HCT116 (cell line): ENCODE measurements at regions not wholly inside any gene's neighbourhood (a gene's known extent, or its start where the extent isn't known, plus 50 kb on each side); places are given as distances from the start of the nearest gene placed in this dataset.
A peak's percentile ranks its signal among the peaks of the same experiment; 100 is the strongest.

Experiments
- ATAC-seq: fragments of 200-7000 bp; cut with Tn5 transposase; 2 replicates; pipeline ENCODE4 v1.9.1; 2020; ENCODE audit warnings: mild to moderate bottlenecking, moderate library complexity
- BruUV-seq: library from RNA; stranded (reverse); fragments of 400-500 nt; replicated peaks from 2 replicates; lab custom pipeline; 2021; lab: Mats Ljungman, UMichigan
- CTCF ChIA-PET: fragments of 300-600 bp; sonication (Branson Sonifier 250); formaldehyde crosslinking; loops from one replicate; lab custom pipeline; 2021; ENCODE audit warnings: antibody characterized with exemption; lab: Charles Lee
- POLR2A ChIA-PET: fragments of 300-600, 350-600 bp; sonication (Branson Sonifier 250); formaldehyde crosslinking; loops from one replicate; lab custom pipeline; 2021; ENCODE audit warnings: antibody characterized with exemption; lab: Charles Lee
- RAD21 ChIA-PET, 2 experiments: fragments of 300-600 bp; sonication (Branson Sonifier 250); formaldehyde crosslinking; loops; one replicate each; lab custom pipeline; 2023; ENCODE audit warnings: low total read pairs in 2 of 2; ENCODE audit not compliant: uncharacterized antibody in 2 of 2, unreplicated experiment in 2 of 2, low non-redundant PET in 1 of 2; lab: Charles Lee
- DNase-seq: peaks from one replicate; pipeline ENCODE4 v3.0.0-alpha.2; 2010; ENCODE audit warnings: low read depth, low spot score
- H2AFZ ChIP-seq: fragments of 200-600 bp; shearing (Covaris generic), sonication (generic); 2 replicates; pipeline ENCODE4 v1.6.1; 2017; ENCODE audit warnings: low read depth, mixed run types, mixed read lengths, antibody characterized with exemption, low read length; ENCODE audit not compliant: poor library complexity, severe bottlenecking
- H3K27ac ChIP-seq: 2 replicates; pipeline ENCODE4 v1.5.1; 2012; ENCODE audit warnings: low read depth, low read length
- H3K27me3 ChIP-seq: fragments of 200-600 bp; sonication (generic); 2 replicates; pipeline ENCODE4 v1.6.1; 2016; ENCODE audit warnings: mixed run types, low read length, mixed read lengths; ENCODE audit not compliant: insufficient read depth
- H3K36me3 ChIP-seq, 2 experiments: fragments of 200-500 bp in 1 of 2; fragments of 200-600 bp in 1 of 2; sonication (Bioruptor generic) in 1 of 2; sonication (generic) in 1 of 2; 2 replicates each; pipeline versions ENCODE4 v1.5.1 to v1.6.1; 2014 to 2016; ENCODE audit warnings: low read length in 2 of 2, inconsistent platforms in 1 of 2, mixed read lengths in 1 of 2, mixed run types in 1 of 2; ENCODE audit not compliant: insufficient read depth in 2 of 2, control insufficient read depth in 1 of 2
- H3K4me1 ChIP-seq, 2 experiments: fragments of 200-600 bp in 1 of 2; sonication (generic) in 1 of 2; 2 replicates each; pipeline versions ENCODE4 v1.5.1 to v1.6.1; 2012 to 2017; ENCODE audit warnings: low read length in 2 of 2, inconsistent platforms in 1 of 2, mild to moderate bottlenecking in 1 of 2, mixed read lengths in 1 of 2, mixed run types in 1 of 2, moderate library complexity in 1 of 2; ENCODE audit not compliant: insufficient read depth in 2 of 2, control insufficient read depth in 1 of 2
- H3K4me2 ChIP-seq: fragments of 200-600 bp; sonication (generic); 2 replicates; pipeline ENCODE4 v1.6.1; 2017; ENCODE audit warnings: mixed run types, low read length, mixed read lengths
- H3K4me3 ChIP-seq, 2 experiments: fragments of 200-600 bp in 1 of 2; sonication (generic) in 1 of 2; replicated peaks in 1 of 2; 2 replicates each; pipeline ENCODE4 v1.5.1; 2011 to 2016; ENCODE audit warnings: low read length in 2 of 2, control low read depth in 1 of 2, low read depth in 1 of 2, mild to moderate bottlenecking in 1 of 2, mixed read lengths in 1 of 2, mixed run types in 1 of 2
- H3K79me2 ChIP-seq: fragments of 200-600 bp; sonication (generic); 2 replicates; pipeline ENCODE4 v1.6.1; 2017; ENCODE audit warnings: mild to moderate bottlenecking, mixed run types, low read length, moderate library complexity, mixed read lengths; ENCODE audit not compliant: insufficient read depth
- H3K9ac ChIP-seq: fragments of 200-600 bp; sonication (generic); 2 replicates; pipeline ENCODE4 v1.6.1; 2016; ENCODE audit warnings: low read length, mixed read lengths
- H3K9me2 ChIP-seq: fragments of 200-600 bp; sonication (generic), shearing (Covaris generic); 2 replicates; pipeline ENCODE4 v1.6.1; 2017; ENCODE audit warnings: mixed run types, mild to moderate bottlenecking, moderate library complexity; ENCODE audit not compliant: insufficient read depth
- H3K9me3 ChIP-seq, 2 experiments: fragments of 200-500 bp in 1 of 2; fragments of 200-600 bp in 1 of 2; sonication (Bioruptor generic) in 1 of 2; sonication (generic) in 1 of 2; 2 replicates each; pipeline ENCODE4 v1.6.1; 2014 to 2017; ENCODE audit warnings: low read length in 2 of 2, mixed read lengths in 2 of 2, inconsistent platforms in 1 of 2, low read depth in 1 of 2, mild to moderate bottlenecking in 1 of 2, mixed run types in 1 of 2, moderate library complexity in 1 of 2; ENCODE audit not compliant: control insufficient read depth in 1 of 2, insufficient read depth in 1 of 2
- H4K20me1 ChIP-seq: fragments of 200-600 bp; sonication (generic), shearing (Covaris generic); 2 replicates; pipeline ENCODE4 v1.6.1; 2017; ENCODE audit warnings: mixed run types, mild to moderate bottlenecking, moderate library complexity; ENCODE audit not compliant: insufficient read depth
- ATF3 ChIP-seq: IDR thresholded peaks from 2 replicates; pipeline ENCODE4 v1.6.1; 2012
- CBX3 ChIP-seq: IDR thresholded peaks from 2 replicates; pipeline ENCODE4 v1.6.1; 2012; ENCODE audit warnings: low read depth
- CEBPB ChIP-seq: IDR thresholded peaks from 2 replicates; pipeline ENCODE4 v1.6.1; 2012; ENCODE audit warnings: low read depth
- FOSL1 ChIP-seq: IDR thresholded peaks from 2 replicates; pipeline ENCODE4 v1.6.1; 2012; ENCODE audit warnings: low read depth
- JUND ChIP-seq: IDR thresholded peaks from 2 replicates; pipeline ENCODE4 v1.6.1; 2012
- POLR2A ChIP-seq: IDR thresholded peaks from 2 replicates; pipeline ENCODE4 v1.7.0; 2011; ENCODE audit warnings: borderline replicate concordance; ENCODE audit not compliant: insufficient read depth, insufficient read length; ENCODE audit errors: extremely low read depth
- RAD21 ChIP-seq: IDR thresholded peaks from 2 replicates; pipeline ENCODE4 v1.6.1; 2012; ENCODE audit warnings: low read depth, mild to moderate bottlenecking
- SRF ChIP-seq: IDR thresholded peaks from 2 replicates; pipeline ENCODE4 v1.6.1; 2012; ENCODE audit warnings: low read depth
- TCF7L2 ChIP-seq: IDR thresholded peaks from 2 replicates; pipeline ENCODE4 v1.7.0; 2011; ENCODE audit warnings: borderline replicate concordance, inconsistent platforms; ENCODE audit not compliant: insufficient read depth, insufficient read length; ENCODE audit errors: extremely low read depth
- ZNF274 ChIP-seq: fragments of 200-500 bp; sonication (Bioruptor generic); IDR thresholded peaks from 2 replicates; pipeline ENCODE4 v1.6.1; 2014; ENCODE audit warnings: mild to moderate bottlenecking, low read depth, low read length, inconsistent platforms
- intact Hi-C: fragments of 100-400 bp; cut with micrococcal nuclease; formaldehyde crosslinking; loops from 2 replicates; pipeline ENCODE4 v1.10.0; 2022
- TF ChIP-seq, protein P1 (sequence below), 3 experiments: fragments of 200-600 bp in 1 of 3; sonication (generic) in 1 of 3; IDR thresholded peaks in 2 of 3; conservative IDR thresholded peaks in 1 of 3; 2 replicates each; pipeline ENCODE4 v1.5.1; 2012 to 2017; ENCODE audit warnings: low read depth in 2 of 3, low read length in 2 of 3, antibody characterized with exemption in 1 of 3, borderline replicate concordance in 1 of 3, control low read depth in 1 of 3, mild to moderate bottlenecking in 1 of 3, mixed read lengths in 1 of 3, mixed run types in 1 of 3, moderate library complexity in 1 of 3; ENCODE audit not compliant: insufficient read depth in 1 of 3

GRCh38 chr21:33971492-33972013 is 55.9 kb upstream of the ATP5PO start:
- H3K9ac ChIP-seq: no peak overlapping the region
- peak overlapping the region; percentile 73 for H3K4me2 ChIP-seq
- H3K79me2 ChIP-seq: no peaks in the 10 kb centered on the region
- peaks cover 20 to 47% of the 10 kb centered on the region in 2 experiments for H3K4me1 ChIP-seq
- BruUV-seq: no TSS peak
- ChIA-PET POLR2A (no interaction called here), RAD21 (no interaction called here), CTCF (no interaction called here)
- intact Hi-C loops: no loop called here
- no peaks in the 10 kb centered on the region for H3K27me3 ChIP-seq
- peak overlapping the region in 1 of 2 experiments; percentile 43; a peak in 2 of 4 replicates for H3K4me3 ChIP-seq
- no peak overlapping the region for H3K27ac ChIP-seq
- H4K20me1 ChIP-seq: no peaks in the 10 kb centered on the region
- ATAC-seq (peak; percentile 62), DNase-seq (no peak)
- TF ChIP-seq RAD21 (no peak), FOSL1 (no peak), ATF3 (no peak), TCF7L2 (no peak), SRF (no peak)
- TF ChIP-seq, protein P1, sequence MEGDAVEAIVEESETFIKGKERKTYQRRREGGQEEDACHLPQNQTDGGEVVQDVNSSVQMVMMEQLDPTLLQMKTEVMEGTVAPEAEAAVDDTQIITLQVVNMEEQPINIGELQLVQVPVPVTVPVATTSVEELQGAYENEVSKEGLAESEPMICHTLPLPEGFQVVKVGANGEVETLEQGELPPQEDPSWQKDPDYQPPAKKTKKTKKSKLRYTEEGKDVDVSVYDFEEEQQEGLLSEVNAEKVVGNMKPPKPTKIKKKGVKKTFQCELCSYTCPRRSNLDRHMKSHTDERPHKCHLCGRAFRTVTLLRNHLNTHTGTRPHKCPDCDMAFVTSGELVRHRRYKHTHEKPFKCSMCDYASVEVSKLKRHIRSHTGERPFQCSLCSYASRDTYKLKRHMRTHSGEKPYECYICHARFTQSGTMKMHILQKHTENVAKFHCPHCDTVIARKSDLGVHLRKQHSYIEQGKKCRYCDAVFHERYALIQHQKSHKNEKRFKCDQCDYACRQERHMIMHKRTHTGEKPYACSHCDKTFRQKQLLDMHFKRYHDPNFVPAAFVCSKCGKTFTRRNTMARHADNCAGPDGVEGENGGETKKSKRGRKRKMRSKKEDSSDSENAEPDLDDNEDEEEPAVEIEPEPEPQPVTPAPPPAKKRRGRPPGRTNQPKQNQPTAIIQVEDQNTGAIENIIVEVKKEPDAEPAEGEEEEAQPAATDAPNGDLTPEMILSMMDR (IDR thresholded peaks at IDR 0.05 in 2 of 3, conservative IDR thresholded peaks at IDR 0.05 in 1 of 3; ENCODE audit: borderline replicate concordance in 1 of 3, insufficient read depth in 1 of 3, low read depth in 2 of 3, low read length in 2 of 3): no peak
- H2AFZ ChIP-seq: peak overlapping the region; percentile 86
- no peaks in the 10 kb centered on the region for H3K9me3 ChIP-seq
- no peaks in the 10 kb centered on the region for H3K36me3 ChIP-seq
- no peaks in the 10 kb centered on the region for H3K9me2 ChIP-seq

- no peak overlapping the region for H3K4me3 ChIP-seq
- DNase-seq (no peak), ATAC-seq (no peak)
- BruUV-seq: no TSS peak
- H3K27me3 ChIP-seq: no peaks in the 10 kb centered on the region
- no peaks in the 10 kb centered on the region for H3K79me2 ChIP-seq
- no peak overlapping the region for H3K9ac ChIP-seq
- no peaks in the 10 kb centered on the region for H3K9me2 ChIP-seq
- no peak overlapping the region for H3K4me2 ChIP-seq
- CTCF ChIA-PET: no interaction called here
- no peak overlapping the region for H2AFZ ChIP-seq
- no peaks in the 10 kb centered on the region for H3K9me3 ChIP-seq
- H3K36me3 ChIP-seq: no peaks in the 10 kb centered on the region
- H3K4me1 ChIP-seq: peaks cover 10 to 29% of the 10 kb centered on the region in 2 experiments
- POLR2A ChIA-PET: no interaction called here
- no peak for TF ChIP-seq TCF7L2
- no peak for TF ChIP-seq JUND
- TF ChIP-seq CBX3: no peak
- TF ChIP-seq POLR2A: no peak
- TF ChIP-seq ZNF274: no peak
- no peak for TF ChIP-seq CEBPB
- intact Hi-C loops: no loop called here
- RAD21 ChIA-PET: no interaction called here
- H3K27ac ChIP-seq: no peak overlapping the region
- no peaks in the 10 kb centered on the region for H4K20me1 ChIP-seq
Observed at GRCh38 chr21:33969581-33969980, 54.0 kb upstream of the ATP5PO start.
